Nephron progenitor cell (in vitro differentiated cells): ENCODE measurements at regions not wholly inside any gene's neighbourhood (a gene's known extent, or its start where the extent isn't known, plus 50 kb on each side); places are given as distances from the start of the nearest gene placed in this dataset.
A peak's percentile ranks its signal among the peaks of the same experiment; 100 is the strongest.

Experiments used
- DNase-seq: peaks from one replicate; pipeline ENCODE4 v3.0.0; 2021
- H3K27ac Mint-ChIP-seq: 2 replicates; pipeline ENCODE4 v1.8.0; 2021; ENCODE audit warnings: mild to moderate bottlenecking, moderate library complexity, mixed read lengths
- H3K27me3 Mint-ChIP-seq: 2 replicates; pipeline ENCODE4 v1.8.0; 2021; ENCODE audit warnings: mild to moderate bottlenecking, low read depth, mixed read lengths; ENCODE audit not compliant: poor library complexity
- H3K36me3 Mint-ChIP-seq: 2 replicates; pipeline ENCODE4 v1.8.0; 2021; ENCODE audit warnings: low read depth, mixed read lengths
- H3K4me1 Mint-ChIP-seq: 2 replicates; pipeline ENCODE4 v1.8.0; 2021; ENCODE audit warnings: mixed read lengths
- H3K4me3 Mint-ChIP-seq: 2 replicates; pipeline ENCODE4 v1.8.0; 2021; ENCODE audit warnings: mild to moderate bottlenecking, moderate library complexity, mixed read lengths
- H3K9me3 Mint-ChIP-seq: 2 replicates; pipeline ENCODE4 v1.8.0; 2021; ENCODE audit warnings: mild to moderate bottlenecking, moderate library complexity, mixed read lengths
- TF ChIP-seq, protein P1 (sequence below): fragments of 200-600 bp; sonication (generic); IDR thresholded peaks from 2 replicates; pipeline ENCODE4 v1.5.0; 2021; ENCODE audit warnings: antibody characterized with exemption

DNA sequence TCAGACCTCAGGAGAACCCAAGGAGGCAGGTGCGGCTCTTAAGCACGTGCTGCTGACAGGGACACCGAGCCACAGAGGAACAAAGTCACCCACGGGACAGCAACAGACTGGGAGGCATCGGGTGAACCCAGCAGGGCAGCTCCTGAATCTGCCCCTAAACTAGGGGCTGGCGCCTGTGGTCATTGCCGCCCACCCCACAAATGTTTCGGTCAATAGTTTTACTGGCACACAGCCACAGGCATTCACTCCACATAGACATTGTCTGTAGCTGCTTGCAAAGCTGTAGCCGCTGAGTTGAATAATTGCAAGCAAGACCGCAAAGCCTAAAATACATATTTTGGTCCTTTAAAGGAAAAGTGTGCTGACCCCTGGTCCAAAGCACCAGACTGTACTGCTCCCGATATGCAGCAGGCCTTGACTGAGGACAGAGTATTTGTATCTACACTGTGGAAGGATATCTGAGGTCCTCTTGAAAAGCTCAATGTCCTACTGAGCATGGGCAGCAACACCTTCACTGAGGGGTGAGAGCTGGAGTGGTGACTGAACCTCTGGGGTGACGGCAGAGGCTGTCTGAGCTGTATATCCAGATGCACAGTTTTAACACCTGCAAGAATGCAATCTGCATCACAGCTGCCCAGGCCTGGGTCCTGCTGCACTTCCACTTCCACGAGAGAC lies 310.3 kb downstream of the THBS2 start:
- no peak overlapping the region for H3K27ac Mint-ChIP-seq
- H3K36me3 Mint-ChIP-seq, result no peaks in the 10 kb centered on the region
- peaks cover 4% of the 10 kb centered on the region for H3K9me3 Mint-ChIP-seq
- H3K4me1 Mint-ChIP-seq, result peaks cover 23% of the 10 kb centered on the region
- H3K4me3 Mint-ChIP-seq, result no peak overlapping the region
- peaks cover 10% of the 10 kb centered on the region for H3K27me3 Mint-ChIP-seq
- DNase-seq, result no peak
- TF ChIP-seq, protein P1, sequence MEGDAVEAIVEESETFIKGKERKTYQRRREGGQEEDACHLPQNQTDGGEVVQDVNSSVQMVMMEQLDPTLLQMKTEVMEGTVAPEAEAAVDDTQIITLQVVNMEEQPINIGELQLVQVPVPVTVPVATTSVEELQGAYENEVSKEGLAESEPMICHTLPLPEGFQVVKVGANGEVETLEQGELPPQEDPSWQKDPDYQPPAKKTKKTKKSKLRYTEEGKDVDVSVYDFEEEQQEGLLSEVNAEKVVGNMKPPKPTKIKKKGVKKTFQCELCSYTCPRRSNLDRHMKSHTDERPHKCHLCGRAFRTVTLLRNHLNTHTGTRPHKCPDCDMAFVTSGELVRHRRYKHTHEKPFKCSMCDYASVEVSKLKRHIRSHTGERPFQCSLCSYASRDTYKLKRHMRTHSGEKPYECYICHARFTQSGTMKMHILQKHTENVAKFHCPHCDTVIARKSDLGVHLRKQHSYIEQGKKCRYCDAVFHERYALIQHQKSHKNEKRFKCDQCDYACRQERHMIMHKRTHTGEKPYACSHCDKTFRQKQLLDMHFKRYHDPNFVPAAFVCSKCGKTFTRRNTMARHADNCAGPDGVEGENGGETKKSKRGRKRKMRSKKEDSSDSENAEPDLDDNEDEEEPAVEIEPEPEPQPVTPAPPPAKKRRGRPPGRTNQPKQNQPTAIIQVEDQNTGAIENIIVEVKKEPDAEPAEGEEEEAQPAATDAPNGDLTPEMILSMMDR, result no peak

DNA sequence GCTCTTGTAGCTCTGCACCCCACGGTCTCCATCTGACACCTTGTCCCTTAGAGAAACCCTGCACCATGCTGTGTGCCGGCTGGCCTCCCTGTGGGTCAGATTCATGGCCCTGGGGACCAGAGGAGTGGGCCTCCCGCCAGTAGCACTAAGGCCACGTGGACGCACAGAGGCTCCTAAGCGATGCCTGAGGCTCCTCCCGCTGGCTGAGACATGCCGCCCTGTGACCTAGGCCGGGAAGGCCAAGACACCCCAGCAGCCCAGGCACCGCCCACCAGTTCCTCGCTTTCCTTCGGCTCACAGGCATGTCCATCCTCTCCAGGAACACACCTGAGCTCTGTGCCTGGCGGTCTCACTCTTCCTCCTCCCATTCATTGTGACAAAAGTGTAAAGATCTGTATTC lies 311.0 kb downstream of the THBS2 start:
- Mint-ChIP-seq H3K27me3 (peaks cover 6% of the 10 kb centered on the region), H3K36me3 (no peaks in the 10 kb centered on the region), H3K9me3 (no peaks in the 10 kb centered on the region), H3K4me3 (no peak overlapping the region), H3K4me1 (peaks cover 29% of the 10 kb centered on the region), H3K27ac (no peak overlapping the region)
- DNase-seq, result no peak
- TF ChIP-seq, protein P1, result no peak

DNA sequence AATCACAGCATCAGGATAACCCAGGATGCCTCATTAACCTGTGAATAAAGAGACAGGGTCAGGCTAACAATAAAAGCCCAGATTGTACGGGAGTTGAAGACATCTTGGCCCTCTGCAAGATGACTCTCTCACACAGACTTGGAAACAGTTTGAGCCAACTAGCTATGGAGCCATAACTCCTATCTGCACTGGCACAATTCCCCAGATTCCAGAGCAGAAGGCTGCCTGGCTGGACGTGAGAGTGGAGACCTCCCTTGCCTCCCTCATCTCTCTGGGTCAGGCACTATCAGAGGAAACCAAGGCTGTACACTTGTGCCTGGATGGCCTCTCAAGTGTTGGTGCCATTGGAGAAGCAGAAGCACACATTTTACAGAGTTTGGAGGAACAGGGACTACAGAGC lies 312.6 kb downstream of the THBS2 start:
- Mint-ChIP-seq H3K9me3 (no peaks in the 10 kb centered on the region), H3K27me3 (peaks cover 6% of the 10 kb centered on the region), H3K4me3 (no peak overlapping the region), H3K36me3 (no peaks in the 10 kb centered on the region), H3K27ac (no peak overlapping the region), H3K4me1 (peaks cover 31% of the 10 kb centered on the region)
- DNase-seq, result no peak
- TF ChIP-seq, protein P1, result no peak

DNA sequence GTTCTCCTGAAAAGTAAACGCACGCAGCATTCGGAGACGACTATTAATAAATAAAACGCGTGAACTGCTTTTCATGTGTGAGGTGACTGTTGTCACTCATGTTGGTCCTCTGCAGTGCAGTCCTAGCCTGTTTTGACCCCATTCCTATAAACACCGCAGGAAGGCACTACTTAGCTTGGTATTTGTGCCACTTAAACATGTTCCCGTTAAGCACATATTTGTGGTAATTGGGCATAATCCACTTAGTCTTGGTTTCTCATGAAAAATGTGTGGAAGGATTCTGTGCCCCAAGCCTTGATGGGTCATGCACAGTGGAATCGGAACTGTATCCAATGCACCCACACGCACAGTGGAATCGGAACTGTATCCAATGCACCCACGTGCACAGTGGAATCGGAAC lies 313.9 kb downstream of the THBS2 start:
- H3K27me3 Mint-ChIP-seq, result peaks cover 6% of the 10 kb centered on the region
- H3K9me3 Mint-ChIP-seq, result no peaks in the 10 kb centered on the region
- peaks cover 34% of the 10 kb centered on the region for H3K4me1 Mint-ChIP-seq
- no peak for DNase-seq
- H3K36me3 Mint-ChIP-seq, result no peaks in the 10 kb centered on the region
- H3K4me3 Mint-ChIP-seq, result no peak overlapping the region
- TF ChIP-seq, protein P1, result no peak
- H3K27ac Mint-ChIP-seq, result no peak overlapping the region

DNA sequence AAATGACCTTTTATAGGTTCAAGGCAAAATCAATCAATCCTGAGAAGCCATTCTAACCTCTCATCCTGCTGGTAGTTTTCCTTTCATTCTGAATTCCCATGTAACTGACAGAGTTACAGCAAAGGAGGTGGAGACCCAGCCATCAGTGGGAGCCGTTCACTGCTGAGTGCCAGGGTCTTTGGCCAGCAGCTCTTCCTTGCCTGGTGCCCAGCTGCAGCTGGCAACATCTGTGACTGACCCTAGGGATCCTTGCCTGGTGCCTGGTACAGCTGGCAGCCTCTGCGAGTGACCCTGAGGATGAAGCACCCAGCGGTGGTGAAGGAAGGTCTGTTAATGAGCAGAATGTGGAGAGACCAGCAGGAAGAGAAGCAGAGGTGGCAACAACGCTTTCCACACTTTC lies 314.6 kb downstream of the THBS2 start:
- Mint-ChIP-seq H3K27ac (peak overlapping the region; percentile 51), H3K9me3 (no peaks in the 10 kb centered on the region), H3K4me1 (peaks cover 34% of the 10 kb centered on the region), H3K36me3 (no peaks in the 10 kb centered on the region), H3K4me3 (no peak overlapping the region), H3K27me3 (peaks cover 6% of the 10 kb centered on the region)
- TF ChIP-seq, protein P1, result no peak
- no peak for DNase-seq

DNA sequence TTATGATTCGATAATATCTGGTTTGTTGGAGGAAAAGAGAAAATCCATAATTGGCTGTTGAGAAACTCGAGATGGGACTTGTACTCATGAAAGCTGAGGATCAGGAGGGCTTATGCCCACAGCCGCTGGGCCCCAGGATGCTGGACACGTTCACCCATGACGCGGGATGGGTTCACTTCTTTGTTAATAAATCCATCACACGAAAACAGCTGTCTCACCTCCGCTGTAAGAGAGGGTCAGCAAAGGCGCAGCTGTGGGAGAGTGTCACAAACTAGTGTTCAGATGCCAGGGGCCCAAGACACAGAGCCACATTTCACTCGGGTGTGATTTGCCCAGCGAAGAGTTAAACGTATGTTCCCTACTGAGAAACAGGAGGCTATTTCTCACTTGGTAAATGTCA lies 315.1 kb downstream of the THBS2 start:
- peaks cover 34% of the 10 kb centered on the region for H3K4me1 Mint-ChIP-seq
- H3K27ac Mint-ChIP-seq, result no peak overlapping the region
- no peak overlapping the region for H3K4me3 Mint-ChIP-seq
- H3K27me3 Mint-ChIP-seq, result peaks cover 6% of the 10 kb centered on the region
- peaks cover 5% of the 10 kb centered on the region for H3K9me3 Mint-ChIP-seq
- H3K36me3 Mint-ChIP-seq, result no peaks in the 10 kb centered on the region
- no peak for DNase-seq
- TF ChIP-seq, protein P1, result no peak
